HG03066 (cell line): ENCODE measurements at regions not wholly inside any gene's neighbourhood (a gene's known extent, or its start where the extent isn't known, plus 50 kb on each side); places are given as distances from the start of the nearest gene placed in this dataset.

Experiments used
- ATAC-seq: cut with Tn5 transposase; IDR thresholded peaks from one replicate; pipeline ENCODE4 v1.9.1; 2021; ENCODE audit warnings: low read depth; ENCODE audit not compliant: unreplicated experiment

- ATAC-seq = no peak
These were observed 1189.0 kb downstream of the PCDH18 start for GRCh38 chr4:136343340-136343739.

- ATAC-seq = no peak
These were observed 1189.6 kb downstream of the PCDH18 start for GRCh38 chr4:136342666-136343065.

GRCh38 chr4:136337216-136337615 lies 1195.1 kb downstream of the PCDH18 start:
- no peak for ATAC-seq

GRCh38 chr4:136336479-136336878 lies 1195.8 kb downstream of the PCDH18 start:
- no peak for ATAC-seq

- no peak for ATAC-seq
These were observed 1203.1 kb downstream of the PCDH18 start for GRCh38 chr4:136329042-136329662.

GRCh38 chr4:136328131-136328530 lies 1204.2 kb downstream of the PCDH18 start:
- ATAC-seq = no peak

GRCh38 chr4:136320465-136320813 lies 1211.9 kb downstream of the PCDH18 start:
- ATAC-seq = no peak

GRCh38 chr4:136319789-136320464 lies 1212.4 kb downstream of the PCDH18 start:
- no peak for ATAC-seq

GRCh38 chr4:136316961-136317360 lies 1215.3 kb downstream of the PCDH18 start:
- ATAC-seq = no peak

- no peak for ATAC-seq
These were observed 1217.6 kb downstream of the PCDH18 start for GRCh38 chr4:136314686-136315085.

- ATAC-seq = no peak
These were observed 1220.5 kb downstream of the PCDH18 start for GRCh38 chr4:136311774-136312173.

- ATAC-seq = no peak
These were observed 1224.5 kb downstream of the PCDH18 start for GRCh38 chr4:136307765-136308164.

- no peak for ATAC-seq
These were observed 1225.9 kb downstream of the PCDH18 start for GRCh38 chr4:136306361-136306760.

- ATAC-seq = no peak
These were observed 1229.7 kb downstream of the PCDH18 start for GRCh38 chr4:136302566-136302965.

- no peak for ATAC-seq
These were observed 1230.4 kb downstream of the PCDH18 start for GRCh38 chr4:136301749-136302495.

- ATAC-seq = no peak
These were observed 1248.3 kb downstream of the PCDH18 start for GRCh38 chr4:136283977-136284376.

- ATAC-seq = no peak
These were observed 1250.4 kb downstream of the PCDH18 start for GRCh38 chr4:136281889-136282288.

- ATAC-seq = no peak
These were observed 1251.0 kb downstream of the PCDH18 start for GRCh38 chr4:136281307-136281706.

GRCh38 chr4:136277741-136278140 lies 1254.6 kb downstream of the PCDH18 start:
- ATAC-seq = no peak

- no peak for ATAC-seq
These were observed 1285.4 kb downstream of the PCDH18 start for GRCh38 chr4:136246876-136247275.

- ATAC-seq = no peak
These were observed 1290.9 kb downstream of the PCDH18 start for GRCh38 chr4:136241221-136241986.
